GM19023 (cell line): ENCODE measurements at regions not wholly inside any gene's neighbourhood (a gene's known extent, or its start where the extent isn't known, plus 50 kb on each side); places are given as distances from the start of the nearest gene placed in this dataset.
"Not testable (repeated sequence)": the region's sequence is repeated elsewhere in the genome, so short reads cannot be mapped to it uniquely, and the experiment has no call there.

Source experiments
- ATAC-seq: cut with Tn5 transposase; IDR thresholded peaks from one replicate; pipeline ENCODE4 v1.9.1; 2021; ENCODE audit warnings: mild to moderate bottlenecking, moderate library complexity; ENCODE audit not compliant: unreplicated experiment

GRCh38 chr12:91307957-91308670 is 125.5 kb upstream of the DCN start:
- ATAC-seq: no peak

- ATAC-seq: no peak
Measured at GRCh38 chr12:91290354-91290753, 107.7 kb upstream of the DCN start.

- no peak for ATAC-seq
Measured at GRCh38 chr12:91289906-91290305, 107.3 kb upstream of the DCN start.

GRCh38 chr12:91289072-91289471 is 106.5 kb upstream of the DCN start:
- no peak for ATAC-seq

DNA sequence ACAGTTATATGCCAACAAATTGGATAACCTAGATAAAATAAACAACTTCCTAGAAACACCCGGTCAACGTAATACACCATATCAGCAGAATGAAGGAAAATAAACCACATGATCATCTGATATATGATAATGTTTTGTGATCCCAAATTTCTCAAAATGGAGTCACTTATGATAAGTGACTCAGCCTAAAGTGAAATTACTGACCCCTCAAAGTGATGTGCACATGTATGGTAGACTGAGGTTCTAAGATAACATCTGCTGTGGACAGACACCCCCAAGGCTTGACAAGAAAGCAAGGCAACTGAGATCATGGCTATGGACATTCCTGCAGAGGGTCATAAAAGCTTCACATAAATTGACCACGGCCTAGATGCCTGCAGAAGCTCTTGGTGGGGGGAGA is 105.1 kb upstream of the DCN start:
- ATAC-seq: no peak

GRCh38 chr12:91278126-91278525 is 95.5 kb upstream of the DCN start:
- no peak for ATAC-seq

- no peak for ATAC-seq
Measured at GRCh38 chr12:91276509-91276908, 93.9 kb upstream of the DCN start.

GRCh38 chr12:91275321-91275720 is 92.7 kb upstream of the DCN start:
- ATAC-seq: no peak

- no peak for ATAC-seq
Measured at GRCh38 chr12:91274916-91275315, 92.3 kb upstream of the DCN start.

DNA sequence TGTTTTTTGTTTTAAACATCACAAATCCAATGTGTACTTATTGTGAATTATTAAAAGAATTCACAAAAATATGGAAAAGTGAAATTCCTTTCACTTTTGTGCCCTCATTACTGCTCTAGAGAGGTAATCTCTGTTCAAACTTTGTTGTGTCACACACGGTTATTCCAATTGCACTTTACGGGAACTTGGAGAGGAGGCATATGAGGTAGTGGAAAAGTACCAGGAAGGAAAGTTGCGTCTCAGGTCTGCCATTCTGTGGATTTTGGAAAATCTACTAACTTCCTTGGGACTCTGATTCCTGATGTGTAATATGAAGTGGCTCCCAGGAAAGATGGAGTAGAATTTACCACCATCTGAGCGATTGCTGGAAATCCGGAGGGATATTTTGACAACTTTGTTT is 90.9 kb upstream of the DCN start:
- ATAC-seq: no peak

GRCh38 chr12:91272461-91273063 is 89.9 kb upstream of the DCN start:
- ATAC-seq: no peak

DNA sequence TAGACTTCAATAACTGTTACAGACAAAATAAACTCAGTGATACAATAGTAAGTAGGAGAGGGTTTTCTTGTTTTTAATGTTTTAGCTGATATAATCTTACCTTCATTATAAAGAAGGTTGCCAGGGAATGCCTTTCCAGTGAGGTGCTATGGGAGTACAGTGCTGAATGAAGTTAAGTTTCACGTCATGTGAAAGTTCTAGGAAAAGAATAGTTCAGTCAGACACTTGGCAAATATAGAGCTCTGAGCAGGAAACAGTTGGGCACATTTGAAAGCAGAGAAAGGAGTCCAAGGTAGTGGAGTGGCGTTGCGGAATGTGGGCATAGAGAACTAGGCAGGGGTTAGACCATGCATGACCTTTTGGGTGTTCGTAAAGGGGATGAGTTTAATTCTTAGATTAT is 88.6 kb upstream of the DCN start:
- ATAC-seq: no peak

DNA sequence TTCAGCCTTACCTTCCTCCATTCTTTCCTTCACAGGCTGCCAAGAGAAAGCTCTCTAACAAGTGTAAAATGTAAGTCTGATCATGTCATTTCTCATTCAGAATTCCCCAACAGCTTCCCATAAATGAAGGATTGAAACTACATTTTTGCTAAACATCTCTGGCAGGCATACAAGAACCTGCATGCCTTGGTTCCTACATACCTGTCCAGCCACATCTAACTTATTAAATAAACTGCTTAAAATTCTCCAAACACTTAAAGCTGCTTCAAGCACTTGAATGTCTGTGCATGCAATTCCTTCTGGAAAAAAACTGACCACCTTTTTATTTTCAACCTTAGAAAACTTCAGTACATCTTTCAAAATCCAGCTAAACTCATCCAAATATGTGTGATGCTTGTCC is 84.4 kb upstream of the DCN start:
- ATAC-seq: no peak

DNA sequence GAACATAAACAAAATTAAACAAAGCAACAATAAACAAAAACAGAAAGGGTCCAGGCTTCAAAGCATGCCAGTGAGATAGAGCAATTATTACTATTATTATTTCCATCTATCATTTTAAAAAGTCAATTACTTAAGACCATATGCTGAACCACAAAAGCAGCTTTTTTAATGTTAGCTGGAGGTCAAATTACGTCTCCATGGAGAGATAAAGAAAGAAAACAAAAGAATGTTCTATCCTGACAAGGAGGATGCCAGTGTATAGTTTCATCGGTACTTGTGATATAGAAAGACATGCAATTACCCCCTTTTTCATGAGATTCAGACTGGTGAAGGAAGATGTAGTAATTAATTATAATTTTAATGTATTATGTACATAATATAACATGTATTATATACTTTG is 81.6 kb upstream of the DCN start:
- ATAC-seq: no peak

- ATAC-seq: no peak
Measured at GRCh38 chr12:91261820-91262676, 79.4 kb upstream of the DCN start.

GRCh38 chr12:91256411-91256810 is 73.8 kb upstream of the DCN start:
- ATAC-seq: no peak

- ATAC-seq: no peak
Measured at GRCh38 chr12:91252341-91252740, 69.7 kb upstream of the DCN start.

DNA sequence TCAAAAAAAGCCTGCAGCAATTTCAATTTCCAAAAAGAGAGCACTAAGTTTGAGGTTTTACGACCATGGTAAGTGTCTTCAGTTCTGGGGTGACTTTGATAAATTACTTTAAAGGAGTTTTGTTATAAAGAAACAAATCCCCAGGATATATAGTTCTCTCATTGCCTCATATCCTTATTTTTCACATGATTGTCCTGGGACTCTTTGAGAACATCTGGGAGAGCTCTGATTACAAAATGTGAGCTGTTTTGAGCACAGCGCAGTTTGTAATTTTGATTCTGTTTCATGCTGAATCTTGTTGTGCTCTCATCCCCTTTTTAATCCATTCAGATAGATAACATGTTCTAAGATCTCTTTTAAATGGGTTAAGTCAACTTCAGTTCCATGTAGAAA is 67.7 kb upstream of the DCN start:
- ATAC-seq: no peak

DNA sequence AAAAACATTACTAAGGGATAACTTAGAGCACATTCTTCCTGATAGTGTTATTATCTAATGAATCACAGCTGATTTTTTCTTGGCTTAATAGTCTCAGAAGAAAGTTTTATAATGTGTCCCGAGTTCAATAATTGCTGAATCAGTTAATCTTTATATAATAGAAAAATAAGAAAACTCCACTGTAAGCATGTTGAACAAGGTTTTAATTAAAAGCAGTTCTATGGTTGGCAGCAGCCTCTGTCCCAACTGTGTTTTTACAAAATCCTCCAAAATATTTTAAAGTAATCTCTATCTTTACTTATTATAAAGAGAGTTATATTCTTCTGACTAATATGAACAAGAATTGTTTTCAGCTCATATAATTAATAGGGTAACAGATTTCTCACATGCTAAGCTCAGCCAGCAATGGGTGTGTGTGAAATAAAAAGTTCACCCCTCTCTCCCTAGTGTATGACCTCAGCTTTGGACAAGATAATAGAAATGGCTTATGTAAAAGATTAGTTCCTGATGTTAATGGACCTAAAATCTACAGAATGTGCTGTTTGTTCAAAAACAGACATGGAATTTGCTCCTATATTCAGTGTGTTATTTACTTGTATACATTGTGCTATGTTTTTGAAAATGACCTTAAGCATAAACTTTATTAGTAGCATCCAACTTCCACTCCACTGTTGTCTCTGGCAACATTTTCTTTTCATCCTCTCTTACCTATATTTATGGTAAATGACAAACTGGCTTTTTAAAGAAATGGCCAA is 67.1 kb upstream of the DCN start:
- ATAC-seq: no peak

GRCh38 chr12:91249054-91249453 is 66.4 kb upstream of the DCN start:
- no peak for ATAC-seq

- ATAC-seq: not testable (repeated sequence)
Measured at GRCh38 chr12:91243177-91243576, 60.6 kb upstream of the DCN start.
